GM19193 (cell line): ENCODE measurements at regions not wholly inside any gene's neighbourhood (a gene's known extent, or its start where the extent isn't known, plus 50 kb on each side); places are given as distances from the start of the nearest gene placed in this dataset.

Experiments used
- POLR2A ChIP-seq: IDR thresholded peaks from 4 replicates; pipeline ENCODE4 v1.6.1; 2011; ENCODE audit not compliant: insufficient read depth, insufficient read length; ENCODE audit errors: extremely low read depth

DNA sequence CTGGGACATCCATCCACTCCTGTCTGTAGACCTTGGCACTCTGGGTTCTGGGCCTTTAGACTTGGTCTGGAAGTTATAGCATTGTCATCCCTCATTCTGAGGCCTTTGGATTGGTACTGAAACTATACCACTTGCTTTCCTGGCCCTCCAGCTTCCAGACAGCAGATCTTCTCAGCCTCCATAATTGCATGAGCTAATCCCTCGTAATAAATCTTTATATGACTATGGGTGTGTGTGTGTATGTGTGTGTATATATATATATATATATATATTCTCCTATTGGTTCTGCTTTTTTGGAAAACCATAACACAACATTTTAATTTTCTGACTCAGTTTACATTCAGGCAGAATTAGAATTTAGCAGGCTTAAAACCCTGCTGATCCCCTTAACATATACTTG is 180.5 kb downstream of the ENC1 start:
- no peak for TF ChIP-seq POLR2A

DNA sequence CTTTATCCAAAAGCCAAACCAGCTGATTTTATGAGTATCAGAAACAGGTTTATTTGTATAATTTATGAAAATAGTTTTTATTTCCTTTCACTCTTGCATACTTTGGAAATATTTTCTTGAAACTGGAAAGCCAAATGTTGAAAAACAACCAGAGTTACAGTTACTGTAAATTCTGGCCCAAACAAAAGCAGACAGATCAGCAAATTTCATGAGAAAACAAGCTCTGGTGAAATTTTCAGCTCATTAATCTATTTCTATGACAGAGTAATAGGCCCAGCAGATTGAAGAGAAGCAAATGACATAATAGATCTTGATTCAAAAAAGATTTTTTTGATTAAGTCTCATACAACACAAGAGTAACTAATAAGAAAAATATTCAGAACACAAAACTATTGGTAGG is 182.7 kb downstream of the ENC1 start:
- TF ChIP-seq POLR2A: no peak

DNA sequence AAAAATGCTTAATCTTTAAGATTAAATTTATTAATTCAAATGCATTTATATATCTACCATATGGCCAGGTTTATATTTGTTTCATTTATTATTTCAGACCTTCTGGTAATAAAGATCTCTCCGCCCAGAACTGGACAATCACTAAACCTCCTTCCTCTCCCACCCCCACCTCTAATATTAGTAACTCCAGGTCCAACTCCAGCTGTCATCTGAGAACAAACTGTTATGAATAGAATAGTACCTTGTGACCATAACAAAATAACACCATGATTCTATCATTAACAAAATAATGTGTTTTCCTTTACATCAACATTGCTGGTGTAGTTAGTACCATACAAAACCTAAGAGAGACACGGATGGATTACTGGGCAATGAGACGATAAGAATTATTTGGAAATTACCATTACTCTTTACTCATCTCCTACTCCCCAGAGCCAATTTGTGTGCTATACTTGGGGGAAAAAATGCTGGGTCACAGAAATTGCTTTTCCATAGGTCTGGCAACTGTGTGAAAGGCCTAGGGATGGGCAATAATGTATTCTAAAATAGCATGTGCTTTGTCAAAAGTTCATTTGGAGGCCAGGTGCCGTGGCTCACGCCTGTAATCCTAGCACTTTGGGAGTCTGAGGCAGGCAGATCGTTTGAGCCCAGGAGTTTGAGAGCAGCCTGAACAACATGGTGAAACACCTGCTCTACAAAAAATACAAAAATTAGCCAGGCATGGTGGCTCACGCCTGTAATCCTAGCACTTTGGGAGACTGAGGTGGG is 186.1 kb downstream of the ENC1 start:
- TF ChIP-seq POLR2A: no peak

DNA sequence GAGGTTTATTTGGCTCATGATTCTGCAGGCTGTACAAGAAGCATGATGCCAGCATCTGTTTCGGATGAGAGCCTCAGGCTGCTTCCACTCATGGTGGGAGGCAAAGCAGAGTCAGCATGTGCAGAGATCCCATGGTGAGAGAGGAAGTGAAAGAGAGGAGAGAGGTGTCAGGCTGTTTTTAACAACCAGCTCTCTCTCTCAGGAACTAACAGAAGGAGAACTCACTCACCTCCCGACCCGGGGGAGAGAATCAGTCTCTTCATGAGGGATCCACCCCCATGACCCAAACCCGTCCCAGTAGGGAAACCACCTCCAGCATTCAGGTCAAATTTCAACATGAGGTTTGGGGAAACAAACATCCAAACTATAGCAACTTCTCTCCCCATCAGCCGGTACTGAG is 187.7 kb downstream of the ENC1 start:
- no peak for TF ChIP-seq POLR2A

DNA sequence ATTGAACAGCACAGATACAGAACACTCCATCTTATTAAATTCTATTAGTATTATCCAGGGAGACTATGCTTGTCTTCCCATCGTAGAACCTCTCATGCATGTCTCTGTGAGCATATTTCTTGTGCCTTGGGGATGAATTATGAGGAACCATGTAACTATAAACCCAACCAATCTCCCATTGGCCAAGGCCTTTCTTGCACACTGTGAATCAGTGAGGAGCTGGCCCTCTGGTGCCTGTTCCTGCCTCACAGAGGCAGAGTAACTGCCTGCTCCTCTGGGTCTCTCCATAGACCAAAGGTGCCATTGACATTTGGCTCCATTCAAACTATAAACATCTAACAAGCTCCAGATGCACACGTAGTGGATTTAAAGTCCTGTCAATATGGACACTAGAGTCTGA is 190.4 kb downstream of the ENC1 start:
- TF ChIP-seq POLR2A: no peak

DNA sequence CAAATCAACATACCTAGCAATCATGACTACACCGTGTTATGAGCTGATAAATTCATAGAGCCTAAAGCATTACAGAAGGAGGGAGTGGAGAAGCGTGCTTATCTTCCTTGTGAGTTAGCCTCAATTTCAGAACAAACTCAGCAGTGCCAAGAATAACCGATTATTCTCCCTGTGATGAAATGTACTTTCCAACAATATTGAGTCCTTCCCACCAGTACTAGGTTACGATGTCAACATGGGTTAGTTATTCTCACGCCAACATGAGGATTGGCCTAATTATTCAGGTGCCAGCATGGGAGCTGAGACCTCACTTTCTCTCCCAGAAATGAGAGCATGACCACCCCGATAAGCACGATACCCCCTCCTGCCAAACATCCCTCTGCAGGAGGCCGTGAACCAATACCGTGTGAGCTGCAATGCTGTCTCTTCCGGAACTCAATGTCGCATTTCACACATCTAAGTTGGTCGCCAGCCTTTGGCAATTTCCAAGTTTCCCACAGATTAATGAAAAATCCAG is 193.7 kb downstream of the ENC1 start:
- no peak for TF ChIP-seq POLR2A

DNA sequence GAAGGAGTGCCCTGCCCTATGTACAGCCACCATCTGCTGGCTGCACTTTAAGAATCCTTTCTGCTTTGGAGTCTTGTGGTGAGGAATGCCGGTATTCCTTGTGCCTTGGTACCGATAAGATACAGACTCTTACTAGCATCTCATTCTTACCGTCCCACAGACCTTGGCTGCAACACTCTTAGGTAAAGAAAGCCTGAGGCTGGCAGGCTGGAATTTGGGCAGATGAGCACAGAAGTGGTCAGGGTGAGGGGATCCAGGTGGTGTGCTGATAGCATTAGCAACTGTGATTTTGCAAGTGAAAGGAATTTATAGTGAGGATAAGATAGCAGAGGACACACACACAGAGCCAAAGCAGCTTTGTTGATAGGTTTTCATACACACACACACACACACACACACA is 198.1 kb downstream of the ENC1 start:
- no peak for TF ChIP-seq POLR2A

DNA sequence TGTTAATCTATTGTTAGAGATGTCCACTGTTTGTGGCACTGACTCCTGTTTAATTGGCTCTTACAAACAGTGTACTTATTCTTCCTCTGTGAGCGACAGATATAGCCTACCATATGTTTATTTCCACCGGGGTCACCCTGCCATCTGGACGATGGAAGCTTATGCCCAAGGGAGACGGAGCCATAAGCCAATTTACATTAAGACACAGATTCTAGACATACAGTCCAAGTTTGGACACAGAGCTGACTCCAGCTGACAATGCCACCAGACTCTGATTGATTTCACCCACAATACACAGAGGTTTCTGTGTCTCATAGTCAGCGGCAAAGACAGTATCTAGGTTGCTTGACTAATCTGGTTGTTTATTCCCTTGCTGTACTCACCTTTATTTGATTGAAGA is 198.9 kb downstream of the ENC1 start:
- no peak for TF ChIP-seq POLR2A

DNA sequence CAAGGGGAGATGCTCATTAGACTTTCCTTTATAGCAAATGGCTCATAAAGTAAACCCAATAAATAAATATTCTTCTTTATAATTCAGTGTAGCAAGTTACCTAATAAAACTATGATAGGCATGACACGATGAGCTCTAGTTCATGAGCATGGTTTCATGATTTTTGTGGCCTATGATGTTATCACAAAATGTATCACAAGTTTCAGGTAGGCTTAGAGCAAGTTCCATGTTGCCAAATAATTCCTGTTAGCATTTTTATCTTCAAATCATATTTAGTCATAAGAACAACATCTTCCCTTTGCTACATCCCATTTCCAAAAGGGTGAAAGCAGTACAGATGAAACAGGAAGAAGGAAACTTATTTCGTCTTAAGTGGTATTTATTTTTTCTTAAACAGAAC is 200.2 kb downstream of the ENC1 start:
- TF ChIP-seq POLR2A: no peak

DNA sequence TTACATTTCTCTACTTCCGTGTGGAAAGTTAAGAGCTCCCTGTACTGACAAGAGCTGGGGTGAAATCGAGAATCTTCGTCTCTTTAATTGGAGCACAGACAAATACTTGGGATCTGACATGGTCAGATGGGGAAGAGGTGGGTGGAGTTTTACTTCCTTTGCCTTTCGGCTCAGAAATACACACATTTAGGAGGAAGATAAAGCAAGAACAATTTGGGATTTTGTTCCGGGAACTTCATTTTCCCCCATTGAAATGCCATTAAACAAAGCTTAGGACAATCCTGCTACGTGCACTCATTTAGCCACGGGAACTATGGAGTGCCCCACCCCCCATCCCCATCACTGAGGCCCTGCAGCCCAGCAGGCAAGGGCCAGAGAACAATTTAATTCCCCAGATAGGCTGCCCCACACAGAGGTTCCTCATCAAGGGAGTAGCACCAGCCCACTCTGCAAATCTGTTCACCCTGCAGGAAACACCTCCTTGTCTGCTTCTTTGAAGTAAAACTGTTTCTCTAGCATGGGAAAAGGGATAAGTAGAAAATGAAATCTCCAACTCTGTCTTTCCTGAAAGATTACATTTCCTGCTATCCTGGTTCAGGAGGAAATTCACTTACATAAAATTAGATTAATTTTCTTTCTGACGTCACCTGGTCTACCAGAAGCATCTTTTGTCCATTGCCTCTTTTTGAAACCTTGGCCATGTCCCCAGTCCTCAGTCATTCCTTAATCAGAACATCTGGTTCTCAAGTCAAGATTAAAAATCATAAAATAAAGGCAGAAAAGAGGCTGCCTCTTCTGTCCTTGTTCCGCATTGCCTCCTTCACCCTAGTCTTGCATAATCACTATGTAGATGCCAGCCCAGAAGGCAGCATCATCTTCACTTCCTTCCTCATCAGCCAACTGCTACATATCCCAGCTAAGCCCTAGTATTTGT is 206.4 kb downstream of the ENC1 start:
- TF ChIP-seq POLR2A: no peak

DNA sequence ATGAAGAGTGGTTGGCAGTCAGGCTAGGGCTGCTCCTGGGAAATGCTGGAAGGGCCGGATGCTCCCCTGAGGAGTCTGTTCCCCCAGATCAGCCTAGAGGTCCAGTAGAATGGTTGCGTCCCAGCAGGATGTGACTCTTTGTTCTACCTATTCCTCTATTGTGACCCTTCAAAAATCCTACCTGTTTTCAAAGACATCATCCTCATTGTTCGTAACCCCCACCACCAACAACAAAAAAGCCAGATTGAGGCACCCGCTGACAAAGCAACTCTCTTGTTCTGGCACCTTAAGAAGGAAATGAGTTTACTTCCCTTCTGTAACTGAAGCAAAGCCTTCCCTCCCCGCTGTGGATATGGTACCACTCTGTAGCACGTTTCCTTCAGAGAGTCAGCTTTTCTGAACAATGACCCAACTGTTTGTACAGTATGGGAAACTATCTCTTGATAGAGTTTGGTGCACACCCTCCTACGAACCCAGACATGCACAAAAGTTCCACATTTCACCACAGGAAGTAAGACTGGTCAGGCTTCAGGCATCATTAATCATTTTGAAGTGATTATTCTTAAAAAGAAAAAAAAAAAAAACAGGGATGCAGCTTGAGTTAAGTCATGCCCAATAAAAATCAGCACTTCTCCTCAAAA is 207.2 kb downstream of the ENC1 start:
- no peak for TF ChIP-seq POLR2A

DNA sequence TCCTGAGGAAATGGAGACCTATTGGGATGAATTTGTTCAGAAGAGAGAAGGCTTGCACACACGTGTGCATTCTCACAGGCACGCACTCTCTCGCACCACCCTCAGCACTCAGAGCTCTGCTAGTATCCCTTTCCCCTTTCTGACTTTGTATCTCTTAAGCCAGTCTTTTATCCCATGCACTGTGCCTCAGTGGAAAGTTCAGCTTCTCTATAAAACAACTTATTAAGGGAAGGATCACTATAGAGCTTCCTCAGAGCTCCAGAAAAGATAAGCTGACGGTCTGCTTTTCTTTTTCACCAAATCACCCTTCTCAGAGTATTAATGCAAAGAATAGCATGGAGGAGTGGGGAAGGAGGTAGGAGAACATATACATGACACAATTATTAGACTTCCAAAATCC is 207.8 kb downstream of the ENC1 start:
- no peak for TF ChIP-seq POLR2A

DNA sequence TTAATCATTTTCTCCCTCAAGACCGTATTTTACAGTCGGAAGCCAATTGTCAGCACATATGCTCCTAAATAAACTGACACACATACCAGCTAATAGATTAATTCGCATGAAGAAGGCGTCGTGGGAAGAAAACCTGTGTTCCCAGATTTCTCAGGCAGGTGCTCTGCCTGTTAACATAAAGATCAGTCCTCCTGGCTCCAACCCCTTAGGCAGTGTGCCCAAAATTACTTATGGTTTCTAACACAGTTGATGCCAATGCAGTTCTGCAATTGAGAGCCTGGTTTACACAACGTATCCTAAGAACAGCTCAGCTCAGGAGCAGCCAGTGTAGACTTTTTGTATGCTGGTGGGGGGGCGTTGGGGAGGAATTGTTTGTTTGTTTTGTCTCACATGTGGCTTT is 208.3 kb downstream of the ENC1 start:
- no peak for TF ChIP-seq POLR2A

DNA sequence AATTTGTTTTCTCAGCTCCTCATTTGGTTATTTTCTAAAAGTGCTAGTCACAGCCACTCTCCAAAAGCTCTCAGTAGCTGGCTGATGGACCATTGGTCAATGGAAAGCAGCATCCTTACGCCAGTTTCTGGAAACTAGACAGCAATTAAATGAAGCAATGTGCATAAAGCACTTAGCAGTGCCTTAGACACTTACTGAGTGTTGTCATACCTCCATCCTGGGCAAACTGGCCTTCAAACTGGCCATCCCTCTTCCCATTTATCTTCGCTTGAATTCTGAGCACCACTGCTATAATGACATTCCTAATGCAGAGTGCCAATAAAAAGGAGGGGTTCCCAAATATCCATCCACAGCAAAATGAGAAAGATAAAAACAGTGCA is 209.2 kb downstream of the ENC1 start:
- no peak for TF ChIP-seq POLR2A

DNA sequence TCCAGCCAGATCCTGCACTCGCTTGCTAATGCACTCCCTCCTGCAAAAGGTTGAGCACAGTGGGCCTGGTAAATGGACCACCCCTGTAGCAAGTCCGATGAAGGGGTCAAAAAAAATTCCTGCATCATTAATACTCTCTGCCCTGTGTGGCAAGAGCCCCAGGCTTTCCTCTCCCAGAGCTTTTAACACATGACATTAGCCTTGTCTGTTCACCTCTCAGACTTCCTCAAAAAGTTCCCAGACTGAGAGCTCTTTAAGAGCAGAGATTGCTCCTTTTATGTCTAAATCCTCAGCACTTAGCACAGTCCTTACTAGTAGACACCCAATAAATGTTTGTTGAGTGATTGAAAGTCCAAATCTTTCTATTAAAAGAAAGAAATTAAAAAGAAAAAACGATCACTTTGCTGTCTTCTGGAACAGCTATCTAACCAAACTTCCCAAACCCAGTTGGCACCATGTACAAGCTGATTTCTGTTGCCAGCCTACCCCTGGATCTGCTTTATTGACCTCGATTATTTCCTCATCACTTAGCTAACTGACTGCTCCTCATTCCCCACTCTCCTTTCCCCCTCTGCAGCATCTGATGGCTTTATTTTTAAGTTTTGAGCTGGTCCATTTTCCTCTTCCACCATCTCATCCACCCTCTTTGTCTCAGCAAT is 209.8 kb downstream of the ENC1 start:
- TF ChIP-seq POLR2A: no peak

DNA sequence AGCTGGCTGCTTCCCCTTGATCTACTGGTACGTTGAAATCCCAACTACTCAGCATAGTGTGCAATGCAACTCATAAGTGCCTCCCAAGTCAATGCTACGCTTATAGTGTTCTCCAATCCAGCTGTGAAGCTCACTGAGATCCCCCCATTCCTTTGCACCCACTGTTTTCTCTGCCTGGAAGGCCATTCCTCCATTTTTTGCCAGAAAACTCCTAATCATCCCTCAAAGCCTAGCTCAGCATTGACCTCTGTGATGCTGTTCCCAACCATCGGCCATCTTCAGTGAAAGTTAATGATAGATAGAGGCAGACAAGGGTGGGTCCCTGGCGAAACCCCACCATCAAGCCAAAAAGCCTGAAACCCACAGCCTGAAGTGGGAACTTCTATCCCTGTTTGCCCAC is 211.0 kb downstream of the ENC1 start:
- TF ChIP-seq POLR2A: no peak

DNA sequence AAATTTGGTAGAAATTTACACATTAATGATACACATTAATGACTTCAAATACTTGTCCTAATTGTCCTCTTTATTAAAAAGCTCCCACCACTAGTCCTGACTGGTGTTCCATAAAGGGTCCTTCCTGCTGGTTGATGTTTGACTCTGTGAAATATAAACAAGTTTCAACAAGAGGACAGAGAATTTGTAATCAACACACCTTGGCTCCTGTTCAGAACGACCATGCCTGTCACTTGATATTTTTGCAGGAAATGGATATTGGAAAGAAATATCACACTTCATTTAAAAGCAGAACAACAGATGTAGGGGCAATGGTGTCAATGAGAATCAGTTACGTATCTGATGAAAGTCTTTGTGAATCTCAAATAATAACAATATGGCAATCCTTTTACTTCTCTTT is 211.7 kb downstream of the ENC1 start:
- TF ChIP-seq POLR2A: no peak
